Activated CD8-positive, alpha-beta memory T cell treated with anti-CD3 and anti-CD28 coated beads, Interleukin-2, amount 10 ng/mL, durations not matched to agents 7 days and 5 days (primary cell): ENCODE measurements at regions not wholly inside any gene's neighbourhood (a gene's known extent, or its start where the extent isn't known, plus 50 kb on each side); places are given as distances from the start of the nearest gene placed in this dataset.

Source experiments
- ATAC-seq: fragments of 150-1000 bp; cut with Tn5 transposase; one replicate; pipeline ENCODE4 v1.10.0; 2021; ENCODE audit warnings: moderate library complexity
- CTCF ChIA-PET: fragments of 350-600 bp; sonication (Branson Sonifier 250); formaldehyde crosslinking; loops from one replicate; lab custom pipeline; 2021; ENCODE audit warnings: antibody characterized with exemption; lab: Charles Lee
- DNase-seq: peaks from one replicate; pipeline ENCODE4 v3.0.0-alpha.2; 2020
- H3K27ac Mint-ChIP-seq: one replicate; pipeline ENCODE4 v1.8.0; 2021; ENCODE audit warnings: mild to moderate bottlenecking, mixed read lengths
- H3K27me3 Mint-ChIP-seq: one replicate; pipeline ENCODE4 v1.8.0; 2021; ENCODE audit warnings: mixed read lengths
- H3K36me3 Mint-ChIP-seq: one replicate; pipeline ENCODE4 v1.8.0; 2021; ENCODE audit warnings: mild to moderate bottlenecking, mixed read lengths
- H3K4me1 Mint-ChIP-seq: one replicate; pipeline ENCODE4 v1.8.0; 2021; ENCODE audit warnings: mixed read lengths
- H3K4me3 Mint-ChIP-seq: one replicate; pipeline ENCODE4 v1.8.0; 2021; ENCODE audit warnings: mild to moderate bottlenecking, moderate library complexity, mixed read lengths
- H3K9me3 Mint-ChIP-seq: one replicate; pipeline ENCODE4 v1.8.0; 2022; ENCODE audit warnings: low read depth, mixed read lengths

DNA sequence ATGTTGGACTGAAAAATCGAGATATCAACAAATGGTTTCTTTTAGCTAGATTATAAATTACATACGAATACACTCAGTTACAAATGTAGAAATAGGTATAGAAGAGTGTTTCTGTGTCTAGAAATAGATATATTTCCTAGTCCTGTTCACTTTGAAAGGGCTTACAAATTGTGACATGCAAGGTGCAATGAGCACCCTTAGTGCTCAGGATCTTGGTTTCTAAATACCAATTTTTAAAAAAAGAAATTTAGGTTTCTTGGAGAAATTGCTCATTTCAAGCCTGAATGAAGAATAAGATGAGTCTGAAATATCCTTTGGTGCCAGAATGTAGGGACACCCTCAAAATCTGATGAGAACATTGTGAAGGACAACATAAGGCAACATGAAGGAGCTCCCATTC is 306.0 kb downstream of the CRPPA start:
- H3K27me3 Mint-ChIP-seq, result no peaks in the 10 kb centered on the region
- H3K27ac Mint-ChIP-seq, result no peak overlapping the region
- H3K4me3 Mint-ChIP-seq, result no peak overlapping the region
- H3K9me3 Mint-ChIP-seq, result peaks cover 6% of the 10 kb centered on the region
- H3K4me1 Mint-ChIP-seq, result peaks cover 10% of the 10 kb centered on the region
- no peak for ATAC-seq
- H3K36me3 Mint-ChIP-seq, result peaks cover 4% of the 10 kb centered on the region
- CTCF ChIA-PET, result interaction anchor here (0.7 kb wide), 1 partner anchor 449 kb away, joined by 4 read pairs; no protein-coding TSS in a partner anchor
- no peak for DNase-seq

DNA sequence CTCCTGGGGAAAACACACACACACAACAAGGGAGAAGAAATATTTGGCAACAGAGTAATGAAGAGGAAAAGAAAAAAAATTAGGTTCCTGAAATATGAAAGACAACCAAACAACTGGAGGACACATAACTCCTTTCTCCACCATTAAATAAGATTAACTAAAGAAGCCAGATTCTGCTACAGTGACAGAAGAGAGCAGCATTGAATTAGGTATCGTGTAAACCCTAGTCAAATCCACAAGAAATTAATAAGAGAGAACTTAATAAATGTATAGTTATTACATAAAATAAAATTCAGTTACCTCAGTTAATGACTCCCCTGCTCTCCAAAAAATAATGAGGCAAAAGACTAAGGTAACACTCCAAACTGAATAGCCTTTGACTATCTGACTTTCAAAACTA is 306.7 kb downstream of the CRPPA start:
- peaks cover 8% of the 10 kb centered on the region for H3K9me3 Mint-ChIP-seq
- DNase-seq (no peak), ATAC-seq (no peak)
- no peak overlapping the region for H3K27ac Mint-ChIP-seq
- H3K36me3 Mint-ChIP-seq, result peaks cover 5% of the 10 kb centered on the region
- H3K4me1 Mint-ChIP-seq, result peaks cover 11% of the 10 kb centered on the region
- H3K4me3 Mint-ChIP-seq, result no peak overlapping the region
- H3K27me3 Mint-ChIP-seq, result no peaks in the 10 kb centered on the region
- CTCF ChIA-PET, result no interaction called here

DNA sequence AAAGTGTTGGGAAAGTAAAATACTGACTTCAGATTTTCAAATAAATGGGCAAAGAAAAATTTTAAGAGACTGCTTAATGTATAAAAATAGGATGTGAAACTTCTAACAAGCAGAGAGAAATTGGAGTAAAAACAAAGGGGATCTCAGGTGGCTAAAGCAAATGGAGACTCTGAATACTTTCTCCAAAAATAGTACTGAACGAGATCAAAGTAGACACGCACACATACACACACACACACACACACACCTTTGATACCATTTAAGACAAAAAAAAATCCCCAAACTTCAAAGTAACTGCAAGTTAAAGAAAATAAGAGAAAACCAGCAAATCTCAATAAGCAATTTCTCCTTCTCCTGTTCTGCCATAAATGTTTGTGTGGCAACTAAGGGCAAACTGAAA is 307.3 kb downstream of the CRPPA start:
- DNase-seq (no peak), ATAC-seq (no peak)
- Mint-ChIP-seq H3K27me3 (no peaks in the 10 kb centered on the region), H3K36me3 (peaks cover 5% of the 10 kb centered on the region), H3K27ac (no peak overlapping the region), H3K4me1 (peaks cover 11% of the 10 kb centered on the region), H3K4me3 (no peak overlapping the region), H3K9me3 (peaks cover 8% of the 10 kb centered on the region)
- CTCF ChIA-PET, result no interaction called here

DNA sequence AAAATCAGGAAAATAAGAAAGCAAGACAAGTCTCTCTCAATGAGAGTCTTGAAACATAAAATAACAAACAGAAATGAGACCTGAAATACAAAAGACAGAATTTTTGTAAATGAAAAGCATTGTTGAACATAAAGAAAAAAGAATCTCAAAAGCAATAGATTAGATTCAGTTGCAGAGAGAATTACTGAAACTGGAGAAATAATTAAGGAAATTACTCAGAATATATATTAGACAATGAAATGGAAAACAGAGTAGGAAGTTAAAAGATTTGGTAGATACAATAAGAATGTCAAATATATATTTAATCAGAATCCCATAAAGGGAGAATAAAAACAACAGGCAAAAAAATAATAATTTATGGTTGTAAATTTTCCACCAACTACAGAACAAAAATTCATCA is 308.3 kb downstream of the CRPPA start:
- Mint-ChIP-seq H3K9me3 (peaks cover 11% of the 10 kb centered on the region), H3K36me3 (peaks cover 5% of the 10 kb centered on the region), H3K4me3 (no peak overlapping the region), H3K27me3 (no peaks in the 10 kb centered on the region), H3K27ac (no peak overlapping the region), H3K4me1 (peaks cover 11% of the 10 kb centered on the region)
- ATAC-seq, result no peak
- DNase-seq, result no peak
- CTCF ChIA-PET, result no interaction called here

DNA sequence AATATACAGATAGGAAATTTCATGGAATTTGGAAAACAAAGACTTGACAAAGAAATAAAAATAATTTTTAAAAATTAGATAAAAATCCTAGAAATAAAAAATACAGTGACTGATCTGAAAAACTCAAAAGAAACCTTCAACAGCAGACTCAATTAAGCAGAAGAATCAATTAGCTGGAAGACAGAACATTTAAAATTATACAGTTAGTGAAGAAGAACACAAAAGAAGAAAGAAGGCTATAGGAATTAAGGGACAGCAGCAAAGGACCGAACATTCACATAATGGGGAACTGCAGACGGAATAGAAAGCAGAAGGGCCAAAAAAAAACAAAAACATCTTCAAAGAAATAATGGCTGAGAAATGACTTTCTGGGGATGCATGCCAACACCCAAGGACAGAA is 314.5 kb downstream of the CRPPA start:
- H3K27me3 Mint-ChIP-seq, result no peaks in the 10 kb centered on the region
- H3K36me3 Mint-ChIP-seq, result peaks cover 8% of the 10 kb centered on the region
- H3K9me3 Mint-ChIP-seq, result peaks cover 26% of the 10 kb centered on the region
- H3K4me3 Mint-ChIP-seq, result no peak overlapping the region
- peaks cover 11% of the 10 kb centered on the region for H3K4me1 Mint-ChIP-seq
- no peak for ATAC-seq
- CTCF ChIA-PET, result no interaction called here
- H3K27ac Mint-ChIP-seq, result no peak overlapping the region
- DNase-seq, result no peak

DNA sequence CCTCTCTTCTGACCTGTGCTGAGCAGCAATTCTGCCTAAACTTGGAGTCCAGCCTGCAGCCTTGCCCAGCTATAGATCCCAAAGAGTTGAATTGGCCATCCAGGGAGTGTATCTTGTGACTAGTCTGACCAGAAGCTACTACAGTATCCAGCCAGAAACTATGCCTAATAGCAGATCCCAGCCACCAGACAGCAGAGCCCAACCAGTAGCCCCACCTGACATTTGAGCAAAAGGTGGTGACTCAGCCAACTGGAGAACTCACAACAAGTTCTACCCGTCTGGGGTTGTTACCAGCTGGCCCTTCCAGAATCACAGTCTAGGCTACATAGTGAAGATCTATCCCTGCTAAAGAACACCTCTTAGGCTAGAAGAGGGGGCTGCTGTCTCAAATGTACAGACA is 315.0 kb downstream of the CRPPA start:
- H3K4me3 Mint-ChIP-seq, result no peak overlapping the region
- H3K36me3 Mint-ChIP-seq, result peaks cover 8% of the 10 kb centered on the region
- H3K4me1 Mint-ChIP-seq, result peaks cover 10% of the 10 kb centered on the region
- no peaks in the 10 kb centered on the region for H3K27me3 Mint-ChIP-seq
- DNase-seq, result no peak
- CTCF ChIA-PET, result no interaction called here
- no peak overlapping the region for H3K27ac Mint-ChIP-seq
- no peak for ATAC-seq
- H3K9me3 Mint-ChIP-seq, result peaks cover 26% of the 10 kb centered on the region

DNA sequence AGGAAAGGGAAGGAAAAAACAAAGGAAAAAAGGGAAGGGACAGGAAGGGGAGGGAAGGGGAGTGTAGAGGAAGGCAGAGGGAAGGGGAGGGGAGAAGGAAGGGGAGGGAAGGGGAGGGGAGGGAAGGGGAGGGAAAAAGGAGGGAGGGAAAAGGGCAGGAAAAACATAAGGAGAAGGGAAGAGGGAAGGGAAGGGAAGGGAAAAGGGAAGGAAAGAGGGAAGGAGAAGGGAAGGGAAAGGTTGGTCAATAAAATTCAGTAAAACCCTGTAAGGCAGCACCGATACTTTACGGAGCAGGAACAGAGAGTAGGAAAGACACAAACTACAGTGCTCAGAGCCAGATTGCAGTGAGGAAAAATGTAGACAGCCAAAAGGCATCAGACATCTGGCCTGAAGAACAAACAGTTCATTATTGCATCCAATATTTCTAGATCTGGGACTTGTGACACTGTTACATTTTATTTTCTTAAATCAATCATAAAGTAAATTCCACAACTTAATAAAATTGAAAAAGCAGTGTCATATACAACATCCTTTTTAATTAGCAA is 322.0 kb downstream of the CRPPA start:
- ATAC-seq (no peak), DNase-seq (no peak)
- H3K9me3 Mint-ChIP-seq, result peaks cover 4% of the 10 kb centered on the region
- H3K27ac Mint-ChIP-seq, result no peak overlapping the region
- H3K4me1 Mint-ChIP-seq, result no peaks in the 10 kb centered on the region
- CTCF ChIA-PET, result no interaction called here
- no peaks in the 10 kb centered on the region for H3K36me3 Mint-ChIP-seq
- H3K27me3 Mint-ChIP-seq, result no peaks in the 10 kb centered on the region
- no peak overlapping the region for H3K4me3 Mint-ChIP-seq

DNA sequence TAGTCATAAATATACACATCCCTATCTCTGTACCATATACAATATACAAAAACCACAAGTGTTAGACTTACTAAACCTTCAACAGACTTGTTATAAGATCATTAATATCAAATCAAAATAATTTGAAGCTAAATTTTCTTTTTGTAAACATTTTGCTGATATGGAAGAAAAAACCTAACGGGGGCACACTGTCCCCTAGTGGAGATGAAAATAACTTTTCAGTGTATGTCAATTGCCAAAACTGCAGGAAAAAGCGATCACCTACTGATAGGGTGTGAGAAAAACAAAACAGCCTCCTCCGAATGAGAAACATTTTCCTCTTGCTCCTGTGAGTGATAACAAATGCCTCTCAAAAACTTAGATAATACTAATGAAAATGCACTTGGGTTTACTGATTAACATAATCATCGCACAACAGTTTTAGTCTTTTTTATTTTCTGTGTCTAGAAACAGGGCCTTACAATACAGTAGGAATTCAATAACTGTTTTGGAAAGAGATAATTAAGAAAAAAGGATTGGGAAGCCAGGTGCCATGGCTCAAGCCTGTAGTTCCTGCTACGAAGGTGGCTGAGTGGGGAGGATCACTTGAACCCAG is 322.7 kb downstream of the CRPPA start:
- Mint-ChIP-seq H3K36me3 (no peaks in the 10 kb centered on the region), H3K9me3 (peaks cover 4% of the 10 kb centered on the region), H3K4me1 (no peaks in the 10 kb centered on the region), H3K4me3 (no peak overlapping the region), H3K27ac (no peak overlapping the region), H3K27me3 (no peaks in the 10 kb centered on the region)
- ATAC-seq (no peak), DNase-seq (no peak)
- CTCF ChIA-PET, result interaction anchor here (0.7 to 1.3 kb wide), 2 partner anchors 27 to 758 kb away, joined by 3 to 4 read pairs; no protein-coding TSS in a partner anchor

DNA sequence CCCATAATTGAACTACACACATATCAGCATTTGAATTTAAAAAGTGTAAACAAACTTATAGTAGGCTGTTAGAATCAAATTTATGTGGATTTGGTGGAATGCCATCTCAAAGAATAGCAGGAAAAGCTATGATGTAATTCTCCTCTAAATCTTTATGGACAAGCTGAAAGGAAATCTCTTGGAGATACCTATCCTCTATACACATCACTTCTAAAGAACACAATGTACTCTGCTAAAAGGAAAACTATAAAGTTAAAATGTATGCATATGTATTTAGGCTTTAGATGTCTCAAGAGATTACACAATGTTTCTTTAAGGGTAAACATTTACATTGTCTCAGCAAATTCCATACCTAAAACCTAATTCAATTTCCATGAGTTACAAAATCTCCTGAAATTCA is 323.3 kb downstream of the CRPPA start:
- no peaks in the 10 kb centered on the region for H3K27me3 Mint-ChIP-seq
- no peak for DNase-seq
- no peak overlapping the region for H3K27ac Mint-ChIP-seq
- CTCF ChIA-PET, result interaction anchor here (0.7 to 1.3 kb wide), 2 partner anchors 27 to 759 kb away, joined by 3 to 4 read pairs; no protein-coding TSS in a partner anchor
- peaks cover 4% of the 10 kb centered on the region for H3K9me3 Mint-ChIP-seq
- no peaks in the 10 kb centered on the region for H3K4me1 Mint-ChIP-seq
- no peaks in the 10 kb centered on the region for H3K36me3 Mint-ChIP-seq
- no peak overlapping the region for H3K4me3 Mint-ChIP-seq
- ATAC-seq, result no peak

DNA sequence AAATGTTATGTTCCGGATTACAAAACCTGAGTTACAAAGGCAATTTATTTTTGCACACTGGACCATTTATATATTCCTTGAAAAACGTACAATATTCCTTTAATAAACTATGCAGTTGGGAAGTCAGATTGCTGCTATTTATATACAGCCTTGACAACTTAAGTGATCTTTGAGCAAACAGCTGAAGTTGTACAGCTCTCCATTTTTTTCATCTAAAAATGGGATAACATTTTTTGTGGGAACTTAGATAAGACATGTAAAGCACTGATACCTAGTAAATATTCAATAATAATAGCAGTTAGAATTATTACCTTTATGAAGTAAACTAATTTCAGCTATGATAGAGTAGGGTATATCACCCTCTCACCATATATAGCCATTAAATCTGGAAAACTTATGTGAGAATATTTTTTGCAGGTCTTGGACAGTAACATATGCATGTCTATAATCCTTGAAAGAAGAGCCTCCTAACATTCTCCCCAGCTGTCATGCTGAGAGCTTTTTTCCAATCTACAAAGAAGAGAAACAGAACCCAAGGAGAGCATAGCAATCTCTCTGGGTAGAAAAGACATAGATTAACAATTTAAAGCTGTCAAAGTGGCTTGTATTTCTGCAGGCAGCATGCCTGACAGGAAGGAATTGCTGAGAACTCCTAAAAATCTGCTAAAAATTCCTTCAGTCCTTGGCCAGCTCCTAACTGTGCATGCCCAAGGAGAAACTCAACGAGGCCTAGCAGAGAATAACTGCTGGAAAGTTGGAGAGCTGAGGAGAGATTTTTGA is 326.0 kb downstream of the CRPPA start:
- H3K27ac Mint-ChIP-seq, result no peak overlapping the region
- no peaks in the 10 kb centered on the region for H3K36me3 Mint-ChIP-seq
- H3K4me1 Mint-ChIP-seq, result no peaks in the 10 kb centered on the region
- H3K4me3 Mint-ChIP-seq, result no peak overlapping the region
- ATAC-seq, result no peak
- no peaks in the 10 kb centered on the region for H3K27me3 Mint-ChIP-seq
- no peaks in the 10 kb centered on the region for H3K9me3 Mint-ChIP-seq
- CTCF ChIA-PET, result no interaction called here
- DNase-seq, result no peak

DNA sequence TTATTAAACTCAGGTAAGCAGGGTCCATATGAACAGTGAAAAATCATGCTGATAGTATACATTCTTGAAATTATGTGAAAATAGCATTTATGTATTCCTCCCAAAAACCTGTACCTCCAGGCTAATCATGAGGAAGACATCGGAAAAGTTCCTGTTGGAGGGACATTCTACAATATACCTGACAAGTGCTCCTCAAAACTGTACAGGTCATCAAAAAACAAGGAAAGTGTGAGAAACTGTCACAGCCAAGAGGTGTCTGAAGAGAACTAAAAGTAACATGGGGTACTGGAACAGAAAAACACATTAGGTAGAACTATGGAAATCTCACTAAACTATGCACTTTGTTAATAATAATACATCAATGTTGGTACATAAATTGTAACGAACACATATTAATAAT is 326.7 kb downstream of the CRPPA start:
- Mint-ChIP-seq H3K27ac (no peak overlapping the region), H3K27me3 (no peaks in the 10 kb centered on the region), H3K4me3 (no peak overlapping the region), H3K4me1 (no peaks in the 10 kb centered on the region), H3K9me3 (no peaks in the 10 kb centered on the region), H3K36me3 (no peaks in the 10 kb centered on the region)
- CTCF ChIA-PET, result no interaction called here
- ATAC-seq (no peak), DNase-seq (no peak)

DNA sequence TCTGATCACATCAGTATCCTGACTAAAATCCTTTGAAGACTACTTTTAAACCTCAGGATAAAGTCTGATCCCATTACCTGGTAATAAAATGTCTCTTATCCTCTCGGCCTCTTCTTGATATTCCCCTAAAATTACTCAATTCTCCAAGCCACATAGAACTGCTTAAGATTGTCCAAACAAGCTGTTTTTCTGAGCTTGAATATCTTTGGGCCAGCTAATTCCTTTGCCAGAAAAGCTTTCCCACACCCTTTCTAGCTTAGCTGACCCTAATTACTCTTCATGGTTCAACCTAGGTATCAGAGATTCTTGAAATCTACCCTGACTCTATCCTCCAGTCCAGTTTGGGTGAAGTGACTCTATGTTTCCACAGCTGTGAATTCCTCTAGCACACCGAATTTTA is 328.6 kb downstream of the CRPPA start:
- Mint-ChIP-seq H3K27ac (no peak overlapping the region), H3K27me3 (no peaks in the 10 kb centered on the region), H3K9me3 (no peaks in the 10 kb centered on the region), H3K4me1 (no peaks in the 10 kb centered on the region), H3K4me3 (no peak overlapping the region), H3K36me3 (no peaks in the 10 kb centered on the region)
- no peak for ATAC-seq
- no peak for DNase-seq
- CTCF ChIA-PET, result no interaction called here

DNA sequence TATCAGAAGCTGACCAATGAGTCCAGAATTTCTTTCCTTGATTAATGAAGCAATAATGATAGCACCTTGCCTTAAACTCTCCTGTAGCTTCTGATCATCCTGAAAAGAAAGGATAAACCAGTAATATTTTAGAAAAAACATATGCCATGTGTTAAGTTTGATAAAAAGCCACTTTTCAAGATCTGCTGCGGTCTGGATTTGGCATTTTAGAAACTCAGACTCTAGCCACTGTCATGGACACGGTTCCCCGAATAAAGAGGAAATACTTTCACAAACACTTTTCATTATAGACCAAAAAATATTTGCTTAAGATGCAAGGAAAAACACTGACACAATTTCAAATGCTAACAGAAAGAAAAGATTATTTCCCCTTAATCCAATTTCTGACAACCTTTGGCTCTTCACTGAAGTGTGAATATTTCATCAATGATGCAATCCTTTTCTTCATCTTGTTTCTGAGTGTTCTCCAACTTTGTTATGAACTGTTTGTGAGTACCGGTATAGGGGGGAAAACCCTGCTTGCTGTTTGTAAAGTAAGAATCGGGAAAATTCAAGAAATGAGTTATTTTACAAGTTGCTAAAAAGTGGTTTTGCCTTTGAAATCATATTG is 329.5 kb downstream of the CRPPA start:
- Mint-ChIP-seq H3K27me3 (no peaks in the 10 kb centered on the region), H3K36me3 (no peaks in the 10 kb centered on the region), H3K4me1 (no peaks in the 10 kb centered on the region), H3K27ac (no peak overlapping the region), H3K4me3 (no peak overlapping the region), H3K9me3 (no peaks in the 10 kb centered on the region)
- ATAC-seq (no peak), DNase-seq (no peak)
- CTCF ChIA-PET, result no interaction called here

DNA sequence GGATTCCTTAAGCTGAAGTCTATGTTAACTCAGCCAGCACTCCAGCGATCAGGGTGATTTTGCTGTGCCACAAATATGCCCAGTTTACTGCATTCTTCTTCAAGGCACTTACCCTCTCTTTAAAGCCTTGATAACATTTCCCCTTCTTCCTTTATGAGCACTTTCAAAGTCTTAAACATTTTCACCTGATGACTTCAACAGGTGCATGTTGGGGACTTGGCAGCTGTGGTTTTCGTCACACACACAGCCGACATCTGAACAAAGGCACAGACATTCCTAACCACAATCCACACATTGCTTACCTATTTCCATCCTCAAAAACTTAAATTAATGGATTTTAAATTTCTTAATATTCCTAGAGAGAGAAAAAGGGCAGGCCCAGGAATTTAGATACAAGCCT is 331.5 kb downstream of the CRPPA start:
- no peak for DNase-seq
- Mint-ChIP-seq H3K27me3 (no peaks in the 10 kb centered on the region), H3K4me3 (no peak overlapping the region), H3K4me1 (no peaks in the 10 kb centered on the region), H3K36me3 (no peaks in the 10 kb centered on the region), H3K27ac (no peak overlapping the region), H3K9me3 (no peaks in the 10 kb centered on the region)
- CTCF ChIA-PET, result no interaction called here
- ATAC-seq, result no peak
